Thymus (tissue), 11 donors: ENCODE measurements at regions not wholly inside any gene's neighbourhood (a gene's known extent, or its start where the extent isn't known, plus 50 kb on each side); places are given as distances from the start of the nearest gene placed in this dataset.

Experiments
- DNase-seq, 9 donors: peaks; one replicate each; pipeline ENCODE4 v3.0.0-alpha.2; 2013; ENCODE audit warnings: low spot score in 9 of 9, low read depth in 6 of 9, missing footprints in 1 of 9
- H3K27ac ChIP-seq, 2 donors: one replicate each; pipeline ENCODE4 v1.5.1; 2013; ENCODE audit warnings: control low read depth in 1 of 2, low read depth in 1 of 2, low read length in 1 of 2, mild to moderate bottlenecking in 1 of 2, moderate library complexity in 1 of 2
- H3K27me3 ChIP-seq, 2 donors: one replicate each; pipeline ENCODE4 v1.5.1; 2013; ENCODE audit warnings: low read length in 1 of 2; ENCODE audit not compliant: control insufficient read depth in 2 of 2, insufficient read depth in 1 of 2
- H3K36me3 ChIP-seq, 2 donors: one replicate each; pipeline ENCODE4 v1.5.1; 2013; ENCODE audit warnings: low read length in 1 of 2, mild to moderate bottlenecking in 1 of 2, moderate library complexity in 1 of 2; ENCODE audit not compliant: control insufficient read depth in 2 of 2, insufficient read depth in 2 of 2
- H3K4me1 ChIP-seq, 2 donors: one replicate each; pipeline ENCODE4 v1.5.1; 2013; ENCODE audit warnings: low read length in 2 of 2; ENCODE audit not compliant: control insufficient read depth in 2 of 2, insufficient read depth in 2 of 2
- H3K4me3 ChIP-seq, 2 donors: one replicate each; pipeline ENCODE4 v1.5.1; 2013; ENCODE audit warnings: low read length in 2 of 2, control low read depth in 1 of 2, mild to moderate bottlenecking in 1 of 2
- H3K9me3 ChIP-seq, 2 donors: one replicate each; pipeline ENCODE4 v1.5.1; 2013; ENCODE audit warnings: low read length in 1 of 2, mild to moderate bottlenecking in 1 of 2; ENCODE audit not compliant: control insufficient read depth in 2 of 2, insufficient read depth in 1 of 2
- WGBS: extraction: QIAGEN DNeasy Blood & Tissue Kit; methylation state at CpG from one replicate; pipeline ENCODE4 v1.1.7; 2013; 5-methylcytosine and 5-hydroxymethylcytosine counted together
- donor health status: healthy.

- Histone ChIP-seq H3K9me3 (no peaks in the 10 kb centered on the region), H3K4me3 (no peak overlapping the region), H3K27ac (no peak overlapping the region), H3K27me3 (no peaks in the 10 kb centered on the region), H3K36me3 (no peaks in the 10 kb centered on the region), H3K4me1 (no peaks in the 10 kb centered on the region)
- DNase-seq, result no peak
Measured at GRCh38 chr18:33914399-33914798, 310.3 kb downstream of the NOL4 start.

GRCh38 chr18:33906046-33906445 is 318.7 kb downstream of the NOL4 start:
- H3K9me3 ChIP-seq, result no peaks in the 10 kb centered on the region
- WGBS, result 86% methylated on average over 4 of the region's 4 CpGs
- no peaks in the 10 kb centered on the region for H3K36me3 ChIP-seq
- no peak overlapping the region for H3K4me3 ChIP-seq
- no peak overlapping the region for H3K27ac ChIP-seq
- H3K27me3 ChIP-seq, result no peaks in the 10 kb centered on the region
- no peaks in the 10 kb centered on the region for H3K4me1 ChIP-seq
- DNase-seq, result no peak

GRCh38 chr18:33901894-33902512 is 322.7 kb downstream of the NOL4 start:
- no peaks in the 10 kb centered on the region for H3K9me3 ChIP-seq
- H3K4me1 ChIP-seq, result no peaks in the 10 kb centered on the region
- H3K27me3 ChIP-seq, result no peaks in the 10 kb centered on the region
- H3K4me3 ChIP-seq, result no peak overlapping the region
- H3K36me3 ChIP-seq, result no peaks in the 10 kb centered on the region
- H3K27ac ChIP-seq, result no peak overlapping the region
- WGBS, result 93% methylated on average over 1 of the region's 1 CpG
- DNase-seq, result no peak

- WGBS, result 99% methylated on average over 1 of the region's 1 CpG
- H3K4me3 ChIP-seq, result no peak overlapping the region
- no peaks in the 10 kb centered on the region for H3K27me3 ChIP-seq
- no peak overlapping the region for H3K27ac ChIP-seq
- H3K9me3 ChIP-seq, result no peaks in the 10 kb centered on the region
- H3K36me3 ChIP-seq, result no peaks in the 10 kb centered on the region
- no peak for DNase-seq
- H3K4me1 ChIP-seq, result no peaks in the 10 kb centered on the region
Measured at GRCh38 chr18:33900638-33901037, 322.6 kb downstream of the ASXL3 start.

GRCh38 chr18:33898427-33898826 is 320.4 kb downstream of the ASXL3 start:
- H3K9me3 ChIP-seq, result no peaks in the 10 kb centered on the region
- no peak for DNase-seq
- H3K4me1 ChIP-seq, result no peaks in the 10 kb centered on the region
- H3K27ac ChIP-seq, result no peak overlapping the region
- H3K4me3 ChIP-seq, result no peak overlapping the region
- WGBS, result 94% methylated on average over 2 of the region's 2 CpGs
- H3K27me3 ChIP-seq, result no peaks in the 10 kb centered on the region
- H3K36me3 ChIP-seq, result no peaks in the 10 kb centered on the region

- Histone ChIP-seq H3K9me3 (no peaks in the 10 kb centered on the region), H3K27ac (no peak overlapping the region), H3K36me3 (no peaks in the 10 kb centered on the region), H3K4me3 (no peak overlapping the region), H3K4me1 (no peaks in the 10 kb centered on the region), H3K27me3 (no peaks in the 10 kb centered on the region)
- 93% methylated on average over 1 of the region's 1 CpG for WGBS
- no peak for DNase-seq
Measured at GRCh38 chr18:33878213-33878612, 300.2 kb downstream of the ASXL3 start.

- 82% methylated on average over 2 of the region's 2 CpGs for WGBS
- no peaks in the 10 kb centered on the region for H3K36me3 ChIP-seq
- no peak for DNase-seq
- H3K27me3 ChIP-seq, result no peaks in the 10 kb centered on the region
- no peaks in the 10 kb centered on the region for H3K4me1 ChIP-seq
- no peaks in the 10 kb centered on the region for H3K9me3 ChIP-seq
- no peak overlapping the region for H3K27ac ChIP-seq
- H3K4me3 ChIP-seq, result no peak overlapping the region
Measured at GRCh38 chr18:33875029-33875565, 297.1 kb downstream of the ASXL3 start.

GRCh38 chr18:33873112-33873511 is 295.1 kb downstream of the ASXL3 start:
- no peaks in the 10 kb centered on the region for H3K4me1 ChIP-seq
- no peaks in the 10 kb centered on the region for H3K36me3 ChIP-seq
- WGBS, result 89% methylated on average over 3 of the region's 3 CpGs
- H3K9me3 ChIP-seq, result no peaks in the 10 kb centered on the region
- no peaks in the 10 kb centered on the region for H3K27me3 ChIP-seq
- no peak for DNase-seq
- no peak overlapping the region for H3K27ac ChIP-seq
- no peak overlapping the region for H3K4me3 ChIP-seq

- Histone ChIP-seq H3K27me3 (no peaks in the 10 kb centered on the region), H3K4me1 (no peaks in the 10 kb centered on the region), H3K36me3 (no peaks in the 10 kb centered on the region), H3K9me3 (no peaks in the 10 kb centered on the region), H3K4me3 (no peak overlapping the region), H3K27ac (no peak overlapping the region)
- 76% methylated on average over 2 of the region's 2 CpGs for WGBS
- no peak for DNase-seq
Measured at GRCh38 chr18:33871363-33872025, 293.5 kb downstream of the ASXL3 start.
